PC-9 (cell line): ENCODE measurements at regions not wholly inside any gene's neighbourhood (a gene's known extent, or its start where the extent isn't known, plus 50 kb on each side); places are given as distances from the start of the nearest gene placed in this dataset.

Source experiments
- BruUV-seq: library from RNA; stranded (reverse); fragments of 400-500 nt; replicated peaks from 2 replicates; lab custom pipeline; 2021; lab: Mats Ljungman, UMichigan
- CTCF ChIA-PET: fragments of 300-600 bp; sonication (Branson Sonifier 250); formaldehyde crosslinking; loops from one replicate; lab custom pipeline; 2022; ENCODE audit warnings: antibody characterized with exemption; lab: Charles Lee
- POLR2A ChIA-PET: fragments of 300-600 bp; sonication (Branson Sonifier 250); formaldehyde crosslinking; loops from one replicate; lab custom pipeline; 2022; ENCODE audit warnings: antibody characterized with exemption; ENCODE audit not compliant: unreplicated experiment; lab: Charles Lee
- DNase-seq, 2 experiments: peaks; one replicate each; pipeline versions ENCODE4 v3.0.0 to v3.0.0-alpha.2; 2015 to 2022; ENCODE audit warnings: mixed read lengths in 1 of 2
- H2AFZ ChIP-seq: fragments of 200-600 bp; sonication (generic); 2 replicates; pipeline ENCODE4 v1.8.1; 2017; ENCODE audit warnings: antibody characterized with exemption
- H3F3A ChIP-seq: fragments of 200-600 bp; sonication (generic); 2 replicates; pipeline ENCODE4 v1.8.1; 2017; ENCODE audit warnings: antibody characterized with exemption, mild to moderate bottlenecking, low read depth; ENCODE audit not compliant: insufficient read depth
- H3K27ac ChIP-seq: fragments of 200-600 bp; sonication (generic); 2 replicates; pipeline ENCODE4 v1.6.1; 2016; ENCODE audit warnings: mixed run types
- H3K27me3 ChIP-seq: fragments of 200-600 bp; sonication (generic); 2 replicates; pipeline ENCODE4 v1.6.1; 2016; ENCODE audit warnings: low read depth, mixed run types; ENCODE audit not compliant: insufficient read depth
- H3K36me3 ChIP-seq: fragments of 200-600 bp; sonication (generic); 2 replicates; pipeline ENCODE4 v1.6.1; 2016; ENCODE audit warnings: low read depth, mixed run types
- H3K4me1 ChIP-seq: fragments of 200-600 bp; sonication (generic); replicated peaks from 2 replicates; pipeline ENCODE4 v1.6.1; 2016; ENCODE audit warnings: mixed run types; ENCODE audit not compliant: insufficient read depth
- H3K4me2 ChIP-seq: fragments of 200-600 bp; sonication (generic); 2 replicates; pipeline ENCODE4 v1.6.1; 2017; ENCODE audit warnings: mixed run types
- H3K4me3 ChIP-seq: fragments of 200-600 bp; sonication (generic); 2 replicates; pipeline ENCODE4 v1.6.1; 2016; ENCODE audit warnings: mixed run types
- H3K79me2 ChIP-seq: fragments of 200-600 bp; sonication (generic); 2 replicates; pipeline ENCODE4 v1.6.1; 2017; ENCODE audit warnings: low read depth, mixed run types
- H3K9me2 ChIP-seq: fragments of 200-600 bp; sonication (generic); 2 replicates; pipeline ENCODE4 v1.8.1; 2017; ENCODE audit warnings: mild to moderate bottlenecking; ENCODE audit not compliant: insufficient read depth
- H3K9me3 ChIP-seq: fragments of 200-600 bp; sonication (generic); 2 replicates; pipeline ENCODE4 v1.8.1; 2016; ENCODE audit warnings: low read depth; ENCODE audit not compliant: insufficient read depth
- H4K20me1 ChIP-seq: fragments of 200-600 bp; sonication (generic); 2 replicates; pipeline ENCODE4 v1.8.1; 2017; ENCODE audit not compliant: insufficient read depth
- EZH2 ChIP-seq: fragments of 200-600 bp; sonication (generic); IDR thresholded peaks from 2 replicates; pipeline ENCODE4 v1.8.0; 2017; ENCODE audit warnings: antibody characterized with exemption, low read depth
- intact Hi-C: fragments of 100-400 bp; cut with micrococcal nuclease; formaldehyde crosslinking; loops from one replicate; pipeline ENCODE4 v1.10.0; 2022; ENCODE audit not compliant: unreplicated experiment
- TF ChIP-seq, protein P1 (sequence below): fragments of 200-600 bp; sonication (generic); conservative IDR thresholded peaks from 2 replicates; pipeline ENCODE4 v1.6.1; 2017; ENCODE audit warnings: mixed run types, antibody characterized with exemption, mild to moderate bottlenecking, moderate library complexity

DNA sequence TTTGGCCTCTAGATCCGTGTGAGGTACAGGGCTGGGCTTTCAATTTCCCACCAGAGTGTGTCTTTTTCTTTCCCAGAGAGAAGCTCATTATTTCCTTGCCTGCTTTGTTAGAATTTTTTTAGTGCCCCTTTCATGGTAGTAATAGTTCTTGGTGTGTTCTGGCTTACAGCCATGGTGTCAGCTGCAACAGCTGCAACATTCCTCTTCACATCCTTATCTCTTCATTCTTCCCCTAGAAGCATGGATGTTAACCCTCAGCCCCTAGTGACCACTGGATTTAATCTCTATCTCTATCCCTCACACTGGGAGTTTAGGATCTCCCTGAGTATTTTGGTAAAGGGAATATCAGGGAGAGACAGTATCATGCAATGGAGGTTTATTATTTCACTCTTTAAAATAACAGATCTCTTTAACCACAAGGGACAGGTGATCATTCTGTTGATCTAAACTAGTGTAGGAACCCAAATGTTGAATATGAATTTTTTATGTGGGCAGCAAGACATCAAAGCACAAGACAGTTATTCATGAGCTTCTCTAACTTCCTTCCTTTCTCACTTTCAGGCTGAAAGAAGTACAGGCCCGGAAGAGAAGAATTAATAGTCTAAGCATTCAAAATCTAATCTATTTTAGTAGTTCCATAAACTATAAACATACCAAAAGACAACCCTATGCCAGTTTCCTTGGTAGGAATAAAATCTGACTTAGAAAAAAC is 160.2 kb downstream of the FAM170A start:
- CTCF ChIA-PET: no interaction called here
- no peak for DNase-seq
- H4K20me1 ChIP-seq: no peaks in the 10 kb centered on the region
- intact Hi-C loops: no loop called here
- H3K79me2 ChIP-seq: no peaks in the 10 kb centered on the region
- H3K9me2 ChIP-seq: no peaks in the 10 kb centered on the region; the same call in 1 of the 2 replicates
- no peaks in the 10 kb centered on the region for H3K9me3 ChIP-seq
- H3F3A ChIP-seq: no peaks in the 10 kb centered on the region
- POLR2A ChIA-PET: no interaction called here
- no peaks in the 10 kb centered on the region for H3K4me1 ChIP-seq
- no peaks in the 10 kb centered on the region for H3K36me3 ChIP-seq
- no peak overlapping the region for H3K4me3 ChIP-seq
- H2AFZ ChIP-seq: no peak overlapping the region
- no TSS peak for BruUV-seq
- H3K4me2 ChIP-seq: no peak overlapping the region
- no peaks in the 10 kb centered on the region for H3K27me3 ChIP-seq
- TF ChIP-seq EZH2: no peak
- TF ChIP-seq, protein P1, sequence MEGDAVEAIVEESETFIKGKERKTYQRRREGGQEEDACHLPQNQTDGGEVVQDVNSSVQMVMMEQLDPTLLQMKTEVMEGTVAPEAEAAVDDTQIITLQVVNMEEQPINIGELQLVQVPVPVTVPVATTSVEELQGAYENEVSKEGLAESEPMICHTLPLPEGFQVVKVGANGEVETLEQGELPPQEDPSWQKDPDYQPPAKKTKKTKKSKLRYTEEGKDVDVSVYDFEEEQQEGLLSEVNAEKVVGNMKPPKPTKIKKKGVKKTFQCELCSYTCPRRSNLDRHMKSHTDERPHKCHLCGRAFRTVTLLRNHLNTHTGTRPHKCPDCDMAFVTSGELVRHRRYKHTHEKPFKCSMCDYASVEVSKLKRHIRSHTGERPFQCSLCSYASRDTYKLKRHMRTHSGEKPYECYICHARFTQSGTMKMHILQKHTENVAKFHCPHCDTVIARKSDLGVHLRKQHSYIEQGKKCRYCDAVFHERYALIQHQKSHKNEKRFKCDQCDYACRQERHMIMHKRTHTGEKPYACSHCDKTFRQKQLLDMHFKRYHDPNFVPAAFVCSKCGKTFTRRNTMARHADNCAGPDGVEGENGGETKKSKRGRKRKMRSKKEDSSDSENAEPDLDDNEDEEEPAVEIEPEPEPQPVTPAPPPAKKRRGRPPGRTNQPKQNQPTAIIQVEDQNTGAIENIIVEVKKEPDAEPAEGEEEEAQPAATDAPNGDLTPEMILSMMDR: no peak
- no peak overlapping the region for H3K27ac ChIP-seq

DNA sequence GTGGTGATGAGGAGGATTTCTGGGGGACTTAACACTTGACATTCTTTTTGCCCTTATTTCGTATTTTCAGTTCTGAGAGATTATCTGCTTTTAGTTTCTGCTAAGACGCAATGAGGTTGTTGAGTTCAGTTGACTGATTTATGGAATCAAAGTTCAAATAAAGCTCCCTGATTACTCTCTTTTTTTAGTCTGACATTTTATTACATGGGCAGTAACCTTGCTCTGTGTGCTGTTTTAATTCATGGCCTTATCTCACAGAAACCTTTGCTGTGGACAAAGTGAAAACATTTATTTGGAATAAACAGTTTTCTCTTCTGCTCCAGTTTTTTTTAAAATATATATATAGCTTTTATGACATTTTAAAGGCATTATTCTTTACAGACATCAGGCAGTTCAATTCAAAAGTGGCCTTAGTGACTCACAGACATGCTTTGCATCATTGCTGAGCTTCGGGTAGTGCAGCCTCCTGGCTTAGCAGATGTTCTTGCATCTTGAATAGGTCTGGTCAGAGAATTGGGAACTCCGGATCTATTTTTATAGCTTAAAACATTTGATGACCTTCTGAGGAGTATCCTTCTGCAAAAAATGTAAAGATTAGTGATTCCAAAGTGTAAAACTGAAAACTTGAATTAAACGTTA is 162.9 kb downstream of the FAM170A start:
- H3K27me3 ChIP-seq: no peaks in the 10 kb centered on the region
- TF ChIP-seq, protein P1: no peak
- TF ChIP-seq EZH2: no peak
- no peaks in the 10 kb centered on the region; the same call in 1 of the 2 replicates for H3K9me2 ChIP-seq
- no peaks in the 10 kb centered on the region for H3K79me2 ChIP-seq
- ChIA-PET CTCF (no interaction called here), POLR2A (interaction anchor here (0.5 kb wide), 1 partner anchor 296 kb away, joined by 6 read pairs; no protein-coding TSS in a partner anchor)
- H3F3A ChIP-seq: no peaks in the 10 kb centered on the region
- H3K4me2 ChIP-seq: no peak overlapping the region
- intact Hi-C loops: no loop called here
- no TSS peak for BruUV-seq
- no peak overlapping the region for H2AFZ ChIP-seq
- no peaks in the 10 kb centered on the region for H3K36me3 ChIP-seq
- H3K4me1 ChIP-seq: no peaks in the 10 kb centered on the region
- no peak overlapping the region for H3K27ac ChIP-seq
- H3K9me3 ChIP-seq: 0 out of 2 replicates have a peak, but pooled peaks cover 5% of the 10 kb centered on the region
- H3K4me3 ChIP-seq: no peak overlapping the region
- no peaks in the 10 kb centered on the region for H4K20me1 ChIP-seq
- DNase-seq: no peak

DNA sequence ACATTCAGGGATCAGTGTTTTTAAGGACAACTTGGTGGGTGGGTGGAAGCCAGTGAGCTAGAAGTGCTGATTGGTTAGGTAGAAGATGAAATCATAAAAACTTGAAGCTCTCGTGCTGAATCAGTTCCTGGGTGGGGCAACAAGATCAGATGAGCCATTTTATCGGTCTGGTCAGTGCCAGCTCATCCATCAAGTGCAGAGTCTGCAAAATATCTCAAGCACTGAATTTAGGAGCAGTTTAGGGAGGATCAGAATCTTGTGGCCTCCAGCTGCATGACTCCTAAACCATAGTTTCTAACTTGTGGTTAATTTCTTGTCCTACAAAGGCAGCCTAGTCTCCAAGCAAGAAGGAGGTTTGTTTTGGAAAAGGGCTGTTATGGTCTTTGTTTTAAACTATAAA is 166.4 kb downstream of the FAM170A start:
- no peaks in the 10 kb centered on the region for H3K4me1 ChIP-seq
- H3F3A ChIP-seq: no peaks in the 10 kb centered on the region
- 0 out of 2 replicates have a peak, but pooled peaks cover 5% of the 10 kb centered on the region for H3K9me3 ChIP-seq
- H3K79me2 ChIP-seq: no peaks in the 10 kb centered on the region
- no peaks in the 10 kb centered on the region; the same call in 1 of the 2 replicates for H3K9me2 ChIP-seq
- no peak overlapping the region for H2AFZ ChIP-seq
- ChIA-PET POLR2A (no interaction called here), CTCF (no interaction called here)
- no peaks in the 10 kb centered on the region for H4K20me1 ChIP-seq
- no peaks in the 10 kb centered on the region for H3K27me3 ChIP-seq
- TF ChIP-seq, protein P1: no peak
- no peak for TF ChIP-seq EZH2
- H3K36me3 ChIP-seq: no peaks in the 10 kb centered on the region
- intact Hi-C loops: no loop called here
- H3K4me2 ChIP-seq: no peak overlapping the region
- no peak overlapping the region for H3K27ac ChIP-seq
- no TSS peak for BruUV-seq
- no peak overlapping the region for H3K4me3 ChIP-seq
- no peak for DNase-seq
